Chondrocyte (in vitro differentiated cells): ENCODE measurements at regions not wholly inside any gene's neighbourhood (a gene's known extent, or its start where the extent isn't known, plus 50 kb on each side); places are given as distances from the start of the nearest gene placed in this dataset.

Experiments used
- DNase-seq: peaks from one replicate; pipeline ENCODE4 v3.0.0; 2021; ENCODE audit warnings: mixed read lengths, low spot score
- H3K27ac Mint-ChIP-seq: one replicate; pipeline ENCODE4 v1.8.0; 2021; ENCODE audit warnings: mild to moderate bottlenecking, moderate library complexity, mixed read lengths; ENCODE audit not compliant: unreplicated experiment
- H3K27me3 Mint-ChIP-seq: 2 replicates; pipeline ENCODE4 v1.8.0; 2021; ENCODE audit warnings: low read depth, mixed read lengths
- H3K36me3 Mint-ChIP-seq: 2 replicates; pipeline ENCODE4 v1.8.0; 2021; ENCODE audit warnings: low read depth, mixed read lengths
- H3K4me1 Mint-ChIP-seq: 2 replicates; pipeline ENCODE4 v1.8.0; 2021; ENCODE audit warnings: low read depth, mild to moderate bottlenecking, mixed read lengths
- H3K4me3 Mint-ChIP-seq: one replicate; pipeline ENCODE4 v1.8.0; 2021; ENCODE audit warnings: mild to moderate bottlenecking, moderate library complexity, mixed read lengths; ENCODE audit not compliant: unreplicated experiment
- H3K9me3 Mint-ChIP-seq: 2 replicates; pipeline ENCODE4 v1.8.0; 2021; ENCODE audit warnings: low read depth, mixed read lengths
- TF ChIP-seq, protein P1 (sequence below): fragments of 200-600 bp; sonication (generic); IDR thresholded peaks from 2 replicates; pipeline ENCODE4 v1.5.0; 2021; ENCODE audit warnings: antibody characterized with exemption, mild to moderate bottlenecking, moderate library complexity

DNA sequence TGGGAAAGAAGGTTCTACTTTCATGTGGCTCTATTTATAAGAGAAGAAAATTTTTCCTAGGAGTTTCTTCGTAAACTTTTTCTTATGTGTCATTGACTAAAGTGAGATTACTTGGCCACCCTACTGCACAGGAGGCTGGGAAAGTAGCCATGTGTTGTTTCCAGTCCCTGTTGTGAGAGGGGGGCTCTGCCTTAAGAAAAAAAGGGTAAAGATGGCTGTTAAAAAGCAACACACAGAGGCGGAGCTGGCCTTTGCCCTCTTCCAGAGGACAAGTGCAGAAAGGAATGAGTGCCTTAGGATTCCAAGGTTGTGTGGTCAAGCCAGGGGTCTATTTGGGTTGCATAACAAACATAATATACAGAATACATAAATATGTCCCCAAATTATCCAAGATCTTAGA, 230.0 kb upstream of the CXCR4 start:
- DNase-seq = no peak
- peaks cover 3% of the 10 kb centered on the region for H3K27me3 Mint-ChIP-seq
- H3K27ac Mint-ChIP-seq = no peak overlapping the region
- no peaks in the 10 kb centered on the region for H3K36me3 Mint-ChIP-seq
- H3K9me3 Mint-ChIP-seq = no peaks in the 10 kb centered on the region
- H3K4me1 Mint-ChIP-seq = no peaks in the 10 kb centered on the region
- H3K4me3 Mint-ChIP-seq = no peak overlapping the region
- TF ChIP-seq, protein P1, sequence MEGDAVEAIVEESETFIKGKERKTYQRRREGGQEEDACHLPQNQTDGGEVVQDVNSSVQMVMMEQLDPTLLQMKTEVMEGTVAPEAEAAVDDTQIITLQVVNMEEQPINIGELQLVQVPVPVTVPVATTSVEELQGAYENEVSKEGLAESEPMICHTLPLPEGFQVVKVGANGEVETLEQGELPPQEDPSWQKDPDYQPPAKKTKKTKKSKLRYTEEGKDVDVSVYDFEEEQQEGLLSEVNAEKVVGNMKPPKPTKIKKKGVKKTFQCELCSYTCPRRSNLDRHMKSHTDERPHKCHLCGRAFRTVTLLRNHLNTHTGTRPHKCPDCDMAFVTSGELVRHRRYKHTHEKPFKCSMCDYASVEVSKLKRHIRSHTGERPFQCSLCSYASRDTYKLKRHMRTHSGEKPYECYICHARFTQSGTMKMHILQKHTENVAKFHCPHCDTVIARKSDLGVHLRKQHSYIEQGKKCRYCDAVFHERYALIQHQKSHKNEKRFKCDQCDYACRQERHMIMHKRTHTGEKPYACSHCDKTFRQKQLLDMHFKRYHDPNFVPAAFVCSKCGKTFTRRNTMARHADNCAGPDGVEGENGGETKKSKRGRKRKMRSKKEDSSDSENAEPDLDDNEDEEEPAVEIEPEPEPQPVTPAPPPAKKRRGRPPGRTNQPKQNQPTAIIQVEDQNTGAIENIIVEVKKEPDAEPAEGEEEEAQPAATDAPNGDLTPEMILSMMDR = no peak

DNA sequence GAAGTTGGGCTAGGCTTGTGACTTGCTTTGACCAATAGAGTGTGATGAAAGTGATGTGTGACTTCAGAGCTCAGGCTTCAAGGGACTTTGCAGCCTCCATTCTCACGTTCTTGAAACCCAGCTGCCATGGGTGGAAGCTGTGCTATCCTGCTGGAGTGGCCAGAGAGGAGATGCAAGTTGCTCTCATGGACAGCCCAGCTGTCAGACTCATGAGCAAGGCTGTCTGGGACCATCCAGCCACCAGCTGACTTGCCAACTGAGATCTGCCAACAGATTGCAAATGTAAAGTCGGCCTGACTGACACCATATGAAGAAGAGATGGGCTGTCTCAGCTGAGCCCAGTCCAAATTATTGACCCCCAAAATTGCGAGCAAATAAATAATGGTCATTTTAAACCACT, 226.4 kb upstream of the CXCR4 start:
- Mint-ChIP-seq H3K4me3 (no peak overlapping the region), H3K27ac (no peak overlapping the region), H3K36me3 (no peaks in the 10 kb centered on the region), H3K27me3 (no peaks in the 10 kb centered on the region), H3K4me1 (no peaks in the 10 kb centered on the region), H3K9me3 (peaks cover 7% of the 10 kb centered on the region)
- DNase-seq = no peak
- TF ChIP-seq, protein P1 = no peak

DNA sequence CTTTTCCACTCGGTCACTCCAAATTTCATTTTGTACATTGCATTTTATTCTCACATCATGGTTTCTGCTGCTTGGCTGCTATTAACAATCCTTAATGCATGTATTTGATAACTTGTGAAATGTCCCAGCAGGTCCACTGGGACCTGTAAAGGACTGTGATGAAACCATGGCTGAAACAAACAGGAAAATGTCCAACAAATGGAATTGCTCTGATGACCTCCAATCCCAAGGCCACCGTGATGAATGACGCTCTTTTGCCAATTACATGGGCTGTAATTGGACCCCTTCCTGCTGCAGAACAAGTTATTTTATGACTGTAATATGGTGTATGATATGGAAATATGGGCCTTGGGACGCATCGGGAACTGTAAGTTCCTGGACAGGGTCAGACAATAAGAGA, 224.2 kb upstream of the CXCR4 start:
- Mint-ChIP-seq H3K27me3 (no peaks in the 10 kb centered on the region), H3K9me3 (peaks cover 14% of the 10 kb centered on the region), H3K27ac (no peak overlapping the region), H3K36me3 (no peaks in the 10 kb centered on the region), H3K4me1 (no peaks in the 10 kb centered on the region), H3K4me3 (no peak overlapping the region)
- no peak for DNase-seq
- TF ChIP-seq, protein P1 = no peak

DNA sequence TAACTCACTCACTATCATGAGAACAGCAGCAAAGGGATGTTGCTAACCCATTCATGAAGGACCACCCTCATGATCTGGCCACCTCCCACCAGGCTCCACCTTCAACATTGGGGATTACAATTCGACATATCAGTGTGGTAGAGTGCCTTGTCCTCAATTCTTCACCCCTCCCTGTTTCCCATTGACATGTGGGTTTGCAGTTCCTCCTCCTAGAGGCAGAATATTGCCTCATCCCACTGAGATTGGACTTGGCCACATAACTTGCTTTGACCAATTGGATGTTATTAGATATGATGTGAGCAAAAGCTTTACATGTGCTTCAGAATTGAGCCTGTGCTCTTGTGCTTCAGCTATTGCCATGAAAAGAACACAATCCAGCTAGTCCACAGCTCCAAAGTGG, 217.0 kb upstream of the CXCR4 start:
- H3K9me3 Mint-ChIP-seq = peaks cover 13% of the 10 kb centered on the region
- no peaks in the 10 kb centered on the region for H3K36me3 Mint-ChIP-seq
- TF ChIP-seq, protein P1 = no peak
- H3K27me3 Mint-ChIP-seq = peaks cover 2% of the 10 kb centered on the region
- H3K4me1 Mint-ChIP-seq = no peaks in the 10 kb centered on the region
- no peak overlapping the region for H3K27ac Mint-ChIP-seq
- no peak overlapping the region for H3K4me3 Mint-ChIP-seq
- DNase-seq = no peak

DNA sequence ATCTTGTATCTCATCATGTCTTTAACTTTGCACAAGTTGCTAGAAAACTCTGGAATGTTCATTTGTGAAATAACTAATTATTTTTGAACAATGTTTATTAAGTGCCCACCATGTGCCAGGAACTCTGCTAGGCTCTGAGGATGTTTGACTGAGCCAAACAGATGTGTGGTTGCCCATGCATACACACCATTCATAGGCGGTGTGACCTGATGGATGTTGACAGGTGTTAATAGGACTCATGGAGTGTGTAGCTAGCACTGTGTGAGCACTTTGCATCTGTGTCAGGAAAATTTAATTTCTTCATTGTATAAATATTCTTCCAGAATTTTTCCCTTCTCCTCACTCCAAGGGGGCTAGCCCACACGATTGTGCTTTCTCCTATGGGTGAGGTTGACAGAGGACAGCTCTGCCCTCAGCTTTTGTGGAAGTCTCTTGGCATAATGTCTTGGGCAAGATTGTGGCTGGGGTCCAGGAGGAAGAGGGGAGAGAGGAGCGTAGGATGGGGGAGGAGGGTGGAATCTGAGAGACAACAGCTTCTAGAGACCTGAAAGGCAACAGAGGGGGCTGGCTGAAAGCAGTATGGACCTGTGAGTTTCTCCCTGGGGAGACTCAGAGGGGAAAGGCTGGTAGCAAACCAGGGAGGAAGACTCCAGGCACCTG, 214.6 kb upstream of the CXCR4 start:
- Mint-ChIP-seq H3K4me1 (no peaks in the 10 kb centered on the region), H3K27ac (no peak overlapping the region), H3K36me3 (no peaks in the 10 kb centered on the region), H3K4me3 (no peak overlapping the region), H3K9me3 (peaks cover 3% of the 10 kb centered on the region), H3K27me3 (peaks cover 2% of the 10 kb centered on the region)
- TF ChIP-seq, protein P1 = no peak
- DNase-seq = no peak
